HG02870 (cell line): ENCODE measurements at regions not wholly inside any gene's neighbourhood (a gene's known extent, or its start where the extent isn't known, plus 50 kb on each side); places are given as distances from the start of the nearest gene placed in this dataset.

Source experiments
- ATAC-seq: cut with Tn5 transposase; IDR thresholded peaks from one replicate; pipeline ENCODE4 v1.9.1; 2021; ENCODE audit warnings: mild to moderate bottlenecking, moderate library complexity; ENCODE audit not compliant: unreplicated experiment

DNA sequence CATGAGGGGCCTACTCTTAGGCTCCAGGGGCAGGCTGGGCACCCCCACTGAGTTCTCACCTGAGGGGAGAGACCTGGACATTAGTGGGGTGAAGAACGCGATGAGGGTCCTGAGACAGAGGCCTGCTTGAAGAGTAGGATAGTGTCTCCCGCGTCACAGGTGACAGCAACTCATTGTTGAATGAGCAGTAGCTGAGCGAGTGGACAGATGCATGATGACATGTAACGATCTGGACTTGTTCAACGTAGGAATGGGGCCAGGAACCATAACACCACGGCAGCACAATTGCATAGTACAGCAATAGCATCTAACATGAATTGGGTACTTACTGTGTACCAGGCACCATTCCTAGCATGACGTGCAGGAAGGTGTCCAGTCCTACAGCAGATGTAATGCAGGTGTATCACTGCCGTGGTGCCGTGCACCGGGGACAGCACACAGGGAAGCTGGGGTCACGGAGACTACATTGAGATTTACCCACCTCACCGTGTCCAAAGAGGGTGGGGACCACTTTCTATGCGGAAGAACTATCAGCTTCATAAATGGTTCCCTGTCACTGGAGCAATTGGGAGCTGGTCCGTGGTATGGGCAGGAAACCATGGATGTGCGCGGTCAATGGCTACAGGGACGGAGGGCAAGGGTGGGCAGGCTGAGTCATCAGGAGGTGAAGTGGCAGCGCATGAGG is 1019.1 kb downstream of the TBC1D22A start:
- no peak for ATAC-seq

DNA sequence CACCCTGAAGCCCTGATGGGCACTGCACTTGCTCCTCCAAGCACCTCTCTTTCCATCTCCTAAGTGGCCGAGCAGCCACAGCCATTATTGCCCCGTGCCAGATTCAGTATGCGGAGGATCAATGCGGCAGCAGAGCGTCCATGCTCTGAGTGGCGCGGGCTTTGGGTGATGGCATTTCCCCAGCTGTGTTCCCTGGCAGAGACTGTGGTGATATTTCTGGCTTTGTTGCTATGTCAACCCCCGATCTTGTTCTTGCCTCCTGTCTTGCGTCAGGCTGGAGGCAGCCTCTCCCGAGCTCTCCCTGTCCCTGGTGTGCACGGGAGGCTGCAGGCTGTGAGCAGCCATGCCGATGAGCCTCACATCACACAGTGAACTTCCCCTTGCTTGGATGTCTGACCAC is 1018.6 kb downstream of the TBC1D22A start:
- ATAC-seq: no peak

DNA sequence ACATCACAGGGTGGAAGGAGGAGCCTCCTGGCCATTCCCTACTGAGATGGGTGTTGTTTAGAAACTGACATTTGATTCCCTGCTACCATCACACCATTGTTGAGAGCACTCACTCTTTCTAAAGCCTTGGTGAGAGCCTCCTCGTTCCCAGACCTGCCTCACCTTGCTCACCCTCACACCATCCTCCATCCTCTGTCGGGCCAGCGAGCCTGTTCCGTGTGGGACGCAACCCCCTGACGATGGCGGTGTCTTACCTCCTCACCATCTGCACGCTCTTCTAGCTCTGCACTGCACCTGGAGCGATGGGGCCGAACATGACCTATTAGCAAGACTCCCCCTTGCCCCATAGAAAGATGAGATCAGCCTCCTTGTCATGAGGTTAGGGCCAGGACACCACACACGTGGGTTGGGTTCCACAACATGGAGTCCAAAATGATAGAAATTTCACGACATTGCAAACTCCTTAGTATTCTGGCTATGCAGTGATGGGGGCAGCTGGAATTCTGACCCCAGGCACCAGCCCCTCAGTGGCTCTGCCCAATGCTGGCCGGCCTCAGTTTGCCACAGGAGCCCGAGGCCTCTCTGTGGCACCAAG is 1017.9 kb downstream of the TBC1D22A start:
- ATAC-seq: no peak

DNA sequence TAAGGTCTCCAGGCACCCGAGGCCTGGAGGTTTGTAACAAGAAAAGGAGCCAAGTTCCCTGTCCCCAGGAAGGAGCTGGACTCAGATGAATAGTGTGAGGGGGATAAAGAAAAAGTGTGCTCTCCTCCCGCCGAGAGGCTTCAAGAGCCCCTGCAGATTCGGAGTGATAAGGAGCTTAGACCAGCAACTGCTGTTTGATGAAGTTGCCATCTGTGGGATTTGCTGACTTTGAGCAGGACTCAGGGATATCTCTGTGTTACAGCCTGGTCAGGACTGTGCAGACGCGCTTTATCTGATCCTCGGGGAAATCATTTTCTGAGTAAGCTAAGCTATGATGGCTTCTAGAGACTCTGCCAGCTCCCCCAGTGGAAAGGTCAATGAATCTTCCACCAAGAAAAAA is 1017.0 kb downstream of the TBC1D22A start:
- no peak for ATAC-seq

DNA sequence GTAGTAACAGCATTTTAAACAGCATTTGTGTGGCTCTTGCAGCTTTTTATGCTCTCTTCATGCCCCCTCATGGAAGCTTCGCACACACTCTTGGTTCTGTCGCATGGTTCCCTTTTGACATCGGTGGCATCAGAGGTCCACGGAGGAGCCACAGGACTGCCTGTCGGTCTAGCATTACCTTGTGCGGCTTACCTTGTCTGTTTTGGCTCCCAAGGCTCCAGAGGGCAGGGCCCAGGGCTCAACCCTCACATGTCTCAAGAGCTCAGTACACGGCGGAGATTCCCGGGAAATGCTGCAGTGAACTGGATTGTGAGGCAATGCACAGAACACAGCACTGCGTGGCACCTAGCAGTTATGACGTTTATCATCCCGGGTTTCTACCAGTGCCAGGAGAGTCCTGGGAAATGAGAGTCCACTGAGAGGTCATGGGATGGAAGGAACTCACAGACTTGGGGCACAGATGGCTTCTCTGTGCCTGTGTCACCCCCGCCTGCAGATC is 1015.8 kb downstream of the TBC1D22A start:
- ATAC-seq: no peak

DNA sequence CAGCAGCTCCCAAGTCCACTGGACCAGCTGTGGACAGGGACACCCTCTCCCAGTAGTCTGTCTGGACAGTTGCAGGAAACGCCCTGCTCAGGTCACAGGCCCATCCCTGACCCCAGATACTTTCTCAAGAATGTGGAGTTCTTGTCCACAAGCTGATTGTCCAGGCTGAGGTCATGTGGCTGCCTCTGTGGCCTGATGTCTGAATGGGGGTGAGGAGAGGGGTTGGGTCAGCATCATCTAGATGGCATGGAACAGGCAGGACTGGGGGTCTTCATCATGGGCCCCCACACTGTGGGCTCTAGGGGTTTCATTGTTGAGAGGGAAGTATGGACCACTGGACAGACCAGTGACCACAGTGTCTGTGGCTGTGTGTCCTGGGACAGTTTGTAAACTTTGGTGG is 1015.0 kb downstream of the TBC1D22A start:
- no peak for ATAC-seq

DNA sequence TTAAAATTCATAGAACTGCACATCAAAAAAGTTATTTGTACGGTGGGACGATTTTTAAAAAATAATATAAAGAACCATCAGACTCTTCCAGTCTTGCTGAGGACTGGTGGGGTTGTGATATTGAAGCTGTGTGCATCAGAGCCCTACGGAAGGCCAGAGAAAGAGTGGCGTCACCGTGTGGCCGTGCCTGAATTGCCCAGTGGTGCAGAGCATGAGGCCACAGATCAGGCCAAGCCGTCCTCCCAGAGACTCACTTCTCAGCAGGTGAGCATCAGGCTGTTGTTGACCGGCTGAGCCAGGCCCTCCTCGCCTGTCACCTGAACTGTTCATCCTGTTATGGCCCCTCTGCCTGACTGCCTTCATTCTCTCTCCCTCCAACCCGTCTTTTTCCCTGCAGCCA is 1013.9 kb downstream of the TBC1D22A start:
- ATAC-seq: no peak

DNA sequence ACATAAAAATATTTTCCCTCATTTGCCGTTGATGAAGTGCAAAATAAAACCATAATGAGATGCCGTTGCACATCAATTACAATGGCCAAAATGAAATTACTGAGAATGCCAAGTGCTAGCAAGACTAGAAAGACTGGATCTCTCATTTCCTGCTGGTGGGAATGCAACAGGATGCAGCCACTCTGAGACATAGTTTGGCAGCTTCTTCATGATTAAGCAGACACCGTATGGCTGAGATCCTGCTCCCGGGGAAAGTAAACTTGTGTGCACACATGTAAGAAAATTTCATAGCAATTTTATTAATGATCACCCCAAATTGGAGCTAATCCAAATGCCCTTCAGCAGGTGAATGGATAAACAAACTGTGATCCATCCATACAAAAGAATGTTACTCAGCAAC is 1013.2 kb downstream of the TBC1D22A start:
- ATAC-seq: no peak

DNA sequence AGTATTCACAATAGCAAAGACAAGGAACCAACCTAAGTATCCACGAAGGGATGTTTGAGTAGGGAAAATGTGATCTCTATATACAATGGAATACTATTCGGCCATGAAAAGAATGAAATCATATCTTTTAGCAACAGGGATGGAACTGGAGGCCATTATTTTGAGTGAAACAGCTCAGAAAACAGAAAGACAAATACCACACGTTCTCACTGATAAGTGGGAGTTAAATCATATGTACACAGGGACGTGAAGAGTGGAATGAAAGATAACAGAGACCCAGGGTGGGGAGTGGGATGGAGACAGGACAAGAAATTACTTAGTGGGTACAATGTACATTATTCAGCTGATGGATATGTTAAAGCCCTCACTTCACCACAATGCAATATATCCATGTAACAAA is 1012.7 kb downstream of the TBC1D22A start:
- ATAC-seq: no peak

DNA sequence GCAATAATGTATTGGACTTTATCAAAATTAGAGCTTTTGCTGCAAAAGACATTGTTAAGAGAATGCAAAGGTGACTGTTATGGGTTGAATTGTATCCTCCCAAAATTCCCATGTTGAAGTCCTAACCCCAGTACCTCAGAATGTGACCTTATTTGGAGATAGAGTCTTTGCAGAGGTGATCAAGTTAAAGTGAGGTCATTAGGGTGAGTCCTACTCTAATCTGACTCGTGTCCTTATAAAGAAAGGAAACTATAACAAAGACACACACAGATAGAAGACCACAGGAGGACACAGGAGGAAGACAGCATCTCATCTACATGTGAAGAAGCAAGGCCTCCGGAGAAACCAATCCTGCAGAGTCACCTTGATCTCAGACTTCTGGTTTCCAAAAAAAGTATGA is 1011.2 kb downstream of the TBC1D22A start:
- ATAC-seq: no peak

DNA sequence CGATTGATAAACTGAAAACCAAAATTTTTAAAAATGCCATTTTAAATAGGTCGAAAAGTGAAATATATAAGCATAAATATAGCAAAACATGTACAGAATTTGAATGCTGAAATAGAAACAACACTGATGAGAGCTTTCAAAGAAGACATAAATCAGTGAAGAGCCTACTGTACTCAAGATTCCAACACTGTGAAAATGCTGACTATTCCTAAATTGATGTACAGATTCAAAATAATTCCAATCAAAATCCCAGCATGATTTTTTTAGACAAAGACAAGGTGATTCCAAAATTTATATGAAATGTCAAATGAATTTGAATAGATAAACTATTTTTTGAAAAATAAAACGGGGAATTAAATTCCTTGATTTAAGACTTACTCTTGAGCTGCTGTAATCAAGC is 1010.4 kb downstream of the TBC1D22A start:
- ATAC-seq: no peak

DNA sequence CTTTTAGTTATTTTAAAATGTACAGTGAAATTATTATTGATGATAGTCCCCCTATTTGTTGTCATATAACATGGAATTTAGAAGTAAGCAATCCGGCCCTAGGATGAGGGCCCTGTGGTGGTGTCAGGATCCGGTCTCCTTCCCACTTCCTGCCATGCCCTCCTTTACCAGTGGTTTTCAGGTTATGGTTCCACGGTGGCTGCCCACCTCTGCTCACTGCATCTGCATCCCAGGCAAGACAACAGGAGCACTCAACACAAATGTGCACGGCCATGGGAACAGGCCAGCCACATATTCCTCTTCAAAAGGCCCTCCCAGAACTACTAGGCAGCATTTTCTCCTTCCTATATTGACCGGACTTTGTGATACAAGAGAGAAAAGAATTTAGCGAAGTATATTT is 1007.2 kb downstream of the TBC1D22A start:
- no peak for ATAC-seq

DNA sequence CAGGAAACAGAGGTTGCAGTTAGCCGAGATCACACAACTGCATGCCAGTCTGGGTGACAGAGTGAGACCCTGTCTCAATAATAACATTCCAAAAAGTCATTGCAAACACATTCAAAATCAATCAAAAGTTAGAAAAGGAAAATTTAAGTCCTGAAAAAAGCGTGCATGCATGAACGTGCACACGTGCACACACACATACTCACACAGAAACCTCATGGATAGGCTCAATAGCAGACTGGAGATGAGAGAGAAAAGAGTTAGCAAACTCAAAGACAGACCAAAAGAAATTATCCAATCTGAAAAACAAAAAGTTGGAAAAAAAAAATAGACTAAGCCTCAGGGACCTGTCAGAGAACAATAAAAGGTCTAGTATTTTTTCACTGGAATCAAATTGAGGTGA is 1005.6 kb downstream of the TBC1D22A start:
- ATAC-seq: no peak

DNA sequence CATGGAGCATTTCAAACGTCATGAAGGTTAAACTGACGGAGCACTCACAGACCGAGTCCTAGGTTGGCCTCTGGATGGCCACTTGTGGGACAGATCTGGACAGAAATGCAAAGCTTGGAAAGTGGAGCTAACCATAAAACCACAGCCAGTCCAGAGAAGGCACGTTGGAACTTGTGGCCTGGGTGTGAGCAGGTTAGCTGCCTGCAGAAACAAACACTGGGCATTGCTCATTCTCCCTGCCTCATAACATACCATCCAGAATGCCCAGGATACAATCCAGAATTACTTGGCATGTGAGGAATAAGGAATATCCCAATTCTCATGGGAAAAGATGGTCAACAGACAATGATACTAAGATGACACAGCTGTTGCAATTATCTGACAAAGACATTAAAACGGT is 1005.0 kb downstream of the TBC1D22A start:
- no peak for ATAC-seq

DNA sequence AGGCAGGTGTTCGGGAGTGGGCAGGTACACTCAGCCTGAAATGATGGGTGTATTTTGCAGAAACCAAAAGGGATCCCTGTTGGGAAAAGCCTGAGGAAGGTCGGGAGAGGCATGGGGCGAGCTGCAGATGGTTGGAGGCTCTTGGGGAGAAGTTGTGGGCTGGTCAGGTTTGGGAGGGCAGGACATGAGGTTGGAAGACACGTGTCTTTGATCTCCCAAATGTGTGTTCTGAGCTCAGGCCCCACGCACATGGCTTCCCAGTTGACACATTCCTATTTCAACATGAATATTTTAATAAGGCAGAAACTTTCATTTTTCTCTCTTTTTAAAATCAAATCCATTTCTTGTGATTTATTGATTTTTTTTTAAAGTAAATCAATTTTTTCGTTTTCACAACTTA is 1003.3 kb downstream of the TBC1D22A start:
- ATAC-seq: no peak

DNA sequence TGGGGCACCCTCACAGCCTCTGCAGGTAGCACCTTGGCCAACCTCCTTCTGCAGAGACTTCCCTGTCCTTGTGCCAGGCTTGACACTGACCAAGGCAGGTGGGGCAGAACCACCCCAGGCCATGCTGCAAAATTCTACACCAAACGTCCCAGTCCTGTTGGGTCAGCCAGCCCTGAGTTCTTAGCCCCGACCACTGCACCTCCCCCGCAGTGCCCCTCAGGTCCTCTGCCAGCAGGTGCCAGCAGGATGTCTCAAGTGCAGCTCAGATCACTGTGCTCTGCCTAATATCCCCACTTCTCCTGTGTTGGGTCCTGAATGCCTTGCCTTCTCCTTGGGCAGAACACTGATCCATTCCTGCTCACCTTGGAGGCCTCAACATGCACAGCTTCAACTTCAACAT is 999.7 kb downstream of the TBC1D22A start:
- no peak for ATAC-seq

DNA sequence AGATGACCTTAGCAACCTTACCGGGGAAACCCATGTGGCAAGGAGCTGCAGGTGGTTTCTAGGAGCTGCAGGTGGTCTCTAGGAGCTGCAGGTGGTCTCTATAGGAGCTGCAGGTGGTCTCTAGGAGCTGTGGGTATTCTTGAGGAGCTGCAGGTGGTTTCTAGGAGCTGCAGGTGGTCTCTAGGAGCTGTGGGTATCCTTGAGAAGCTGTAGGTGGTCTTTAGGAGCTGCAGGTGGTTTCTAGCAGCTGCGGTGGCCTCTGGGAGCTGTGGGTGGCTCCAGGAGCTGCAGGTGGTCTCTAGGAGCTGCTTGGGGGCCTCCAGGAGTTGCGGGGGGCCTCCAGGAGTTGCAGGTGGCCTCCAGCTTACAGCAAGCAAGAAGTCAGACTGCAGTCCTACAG is 997.5 kb downstream of the TBC1D22A start:
- no peak for ATAC-seq

DNA sequence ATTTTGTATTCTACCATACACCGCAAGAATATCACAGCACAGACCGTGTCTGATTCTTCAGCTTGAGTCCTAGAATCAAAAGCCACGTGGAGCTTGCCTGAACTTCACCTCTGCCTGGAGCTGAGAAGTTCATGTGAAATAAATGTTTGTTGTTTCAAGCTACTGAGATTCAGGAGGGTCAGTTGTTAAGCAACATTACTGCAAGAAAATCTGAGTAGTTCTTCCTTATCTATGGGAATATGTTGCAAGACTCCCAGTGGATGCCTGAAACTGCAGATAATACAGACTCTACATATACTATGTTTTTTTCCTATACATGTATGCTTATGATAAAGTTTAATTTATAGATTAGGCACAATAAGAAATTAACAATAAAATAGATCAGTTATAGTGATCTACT is 995.3 kb downstream of the TBC1D22A start:
- ATAC-seq: no peak

DNA sequence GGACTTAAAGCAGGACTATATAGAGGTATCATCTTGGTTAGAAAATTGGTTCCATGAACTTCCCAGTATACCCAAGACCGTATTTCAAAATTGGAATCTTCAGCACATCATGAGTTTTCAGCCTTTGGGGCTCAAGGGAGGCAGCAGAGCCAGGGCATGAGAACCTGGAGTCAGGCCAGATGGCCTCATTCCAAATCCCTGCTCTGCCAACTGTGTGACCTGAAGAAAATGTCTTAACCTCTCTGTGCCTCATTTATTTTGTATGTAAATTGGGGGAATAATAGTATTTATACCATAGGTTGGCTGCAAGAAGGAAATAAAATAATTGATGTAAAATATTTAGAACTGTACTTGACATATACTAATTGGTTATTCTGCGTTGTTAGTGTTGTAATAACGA is 987.6 kb downstream of the TBC1D22A start:
- no peak for ATAC-seq

DNA sequence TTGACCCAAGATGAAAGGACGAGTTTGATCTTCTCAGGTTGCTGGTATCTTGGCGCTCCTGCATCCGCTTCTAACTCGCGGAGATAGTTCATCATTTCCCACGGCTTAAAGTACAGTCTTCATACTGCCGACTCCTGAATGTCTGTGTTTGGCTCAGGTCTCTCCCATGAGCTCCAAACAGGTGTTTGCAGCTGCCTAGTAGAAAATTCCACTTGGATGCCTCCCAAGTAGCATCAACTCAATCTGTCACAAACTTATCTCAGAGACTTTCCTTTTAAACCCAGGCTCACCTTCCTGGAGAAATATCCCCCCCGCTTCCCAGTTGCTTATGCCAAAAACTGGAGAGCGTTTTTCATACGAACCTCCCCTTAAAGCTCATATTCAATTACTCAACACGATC is 986.5 kb downstream of the TBC1D22A start:
- no peak for ATAC-seq

DNA sequence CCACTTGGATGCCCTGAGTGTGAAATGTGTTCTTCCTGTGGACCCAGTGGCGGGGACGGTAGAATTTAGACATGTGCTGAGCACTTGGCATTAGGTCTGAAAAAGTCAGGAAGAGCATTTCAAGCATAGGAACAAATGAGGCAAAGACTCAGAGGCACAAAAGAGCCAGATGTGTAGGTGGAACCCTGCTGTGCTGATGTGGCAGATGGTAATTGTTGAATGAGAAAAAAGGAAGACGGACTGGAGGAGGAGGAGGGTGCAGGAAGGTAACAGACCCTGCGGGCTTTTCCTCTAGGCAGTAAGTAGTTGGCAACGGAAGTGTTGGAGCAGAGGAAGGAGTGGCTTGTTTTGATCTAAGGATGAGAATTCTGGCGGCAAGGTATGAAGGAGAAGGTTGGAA is 985.8 kb downstream of the TBC1D22A start:
- ATAC-seq: no peak

DNA sequence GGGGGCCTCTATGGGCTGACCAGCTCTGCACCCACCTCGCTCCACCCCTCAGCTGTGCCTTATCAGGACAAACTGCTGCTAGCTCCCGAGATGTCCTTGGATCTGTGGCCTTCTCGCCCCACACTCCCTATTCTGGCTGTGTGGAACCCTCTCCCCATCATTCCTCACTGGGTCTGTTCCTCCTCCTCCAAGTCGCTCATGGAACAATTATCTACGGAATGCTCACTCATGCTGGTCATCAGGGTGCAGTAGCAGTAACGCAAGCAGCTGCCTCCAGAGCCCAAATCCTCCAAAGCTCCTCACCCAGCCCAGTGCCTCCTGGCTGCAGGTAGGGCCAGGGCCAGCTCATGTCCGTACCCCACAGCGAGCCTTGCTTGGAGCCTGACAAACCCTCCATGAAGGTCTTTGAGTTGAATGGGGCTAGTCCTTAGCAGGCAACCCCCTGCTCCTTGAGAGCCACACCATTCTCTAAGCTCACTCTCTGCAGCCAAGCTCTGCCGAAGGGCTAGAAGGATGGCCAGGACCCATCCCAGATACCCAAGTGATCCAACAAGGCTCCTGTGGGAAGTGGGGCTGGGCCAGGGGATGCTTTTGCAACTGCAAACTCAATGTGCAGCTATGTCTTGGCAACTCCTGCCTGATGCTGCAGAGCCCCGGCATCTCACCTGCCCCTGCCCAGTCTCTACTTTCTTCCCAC is 977.8 kb downstream of the TBC1D22A start:
- no peak for ATAC-seq
